GM12864 (cell line): ENCODE measurements at regions not wholly inside any gene's neighbourhood (a gene's known extent, or its start where the extent isn't known, plus 50 kb on each side); places are given as distances from the start of the nearest gene placed in this dataset.

Experiments used
- DNase-seq: peaks from one replicate; pipeline ENCODE4 v3.0.0-alpha.2; 2011; ENCODE audit warnings: low read depth
- H3K4me3 ChIP-seq: 2 replicates; pipeline ENCODE4 v1.5.1; 2011; ENCODE audit warnings: mild to moderate bottlenecking, low read depth, low read length, control low read depth
- TF ChIP-seq, protein P1 (sequence below): IDR thresholded peaks from 2 replicates; pipeline ENCODE4 v1.5.1; 2011; ENCODE audit warnings: low read depth, mild to moderate bottlenecking, moderate library complexity, low read length, control low read depth, inconsistent platforms; ENCODE audit errors: missing control alignments

DNA sequence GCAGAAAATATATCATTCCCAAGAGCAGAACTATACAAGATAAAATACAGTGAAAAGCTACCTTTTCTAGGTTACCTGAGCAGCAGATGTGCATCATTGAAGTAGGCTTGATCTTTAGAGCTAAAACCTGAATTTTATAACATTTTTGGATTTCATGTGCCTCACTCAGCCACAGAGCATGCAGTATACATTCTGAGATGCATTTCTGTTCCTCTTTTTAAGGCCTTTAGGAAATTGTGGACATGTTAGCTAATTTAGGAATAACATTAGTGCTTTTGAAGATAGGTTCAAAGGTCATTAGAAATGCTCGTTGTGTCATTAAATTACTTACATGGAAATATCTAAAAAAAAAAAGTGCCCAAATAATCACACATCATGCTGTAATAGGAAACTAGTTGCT lies 230.6 kb upstream of the PDGFD start:
- no peak overlapping the region for H3K4me3 ChIP-seq
- TF ChIP-seq, protein P1, sequence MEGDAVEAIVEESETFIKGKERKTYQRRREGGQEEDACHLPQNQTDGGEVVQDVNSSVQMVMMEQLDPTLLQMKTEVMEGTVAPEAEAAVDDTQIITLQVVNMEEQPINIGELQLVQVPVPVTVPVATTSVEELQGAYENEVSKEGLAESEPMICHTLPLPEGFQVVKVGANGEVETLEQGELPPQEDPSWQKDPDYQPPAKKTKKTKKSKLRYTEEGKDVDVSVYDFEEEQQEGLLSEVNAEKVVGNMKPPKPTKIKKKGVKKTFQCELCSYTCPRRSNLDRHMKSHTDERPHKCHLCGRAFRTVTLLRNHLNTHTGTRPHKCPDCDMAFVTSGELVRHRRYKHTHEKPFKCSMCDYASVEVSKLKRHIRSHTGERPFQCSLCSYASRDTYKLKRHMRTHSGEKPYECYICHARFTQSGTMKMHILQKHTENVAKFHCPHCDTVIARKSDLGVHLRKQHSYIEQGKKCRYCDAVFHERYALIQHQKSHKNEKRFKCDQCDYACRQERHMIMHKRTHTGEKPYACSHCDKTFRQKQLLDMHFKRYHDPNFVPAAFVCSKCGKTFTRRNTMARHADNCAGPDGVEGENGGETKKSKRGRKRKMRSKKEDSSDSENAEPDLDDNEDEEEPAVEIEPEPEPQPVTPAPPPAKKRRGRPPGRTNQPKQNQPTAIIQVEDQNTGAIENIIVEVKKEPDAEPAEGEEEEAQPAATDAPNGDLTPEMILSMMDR = no peak
- DNase-seq = no peak

DNA sequence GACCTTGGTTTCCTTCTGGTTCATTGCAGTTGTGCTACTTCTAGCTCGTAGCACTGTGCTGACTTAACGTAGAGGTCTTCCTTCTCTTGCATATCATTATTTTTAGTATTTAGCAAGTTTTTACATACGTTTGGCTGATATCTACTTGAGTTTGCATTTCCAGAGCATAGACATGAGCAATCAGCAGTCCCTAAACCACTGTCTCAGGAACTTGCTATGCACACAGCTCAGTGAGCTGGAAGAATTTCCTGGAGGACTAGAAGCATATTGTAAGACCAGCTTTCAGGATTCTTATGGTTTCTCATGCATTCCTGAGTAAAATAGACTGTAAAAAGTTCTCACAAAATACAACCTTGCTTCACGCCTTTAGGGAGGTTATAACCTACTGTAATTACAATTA lies 226.7 kb upstream of the PDGFD start:
- TF ChIP-seq, protein P1 = no peak
- DNase-seq = no peak
- H3K4me3 ChIP-seq = no peak overlapping the region

DNA sequence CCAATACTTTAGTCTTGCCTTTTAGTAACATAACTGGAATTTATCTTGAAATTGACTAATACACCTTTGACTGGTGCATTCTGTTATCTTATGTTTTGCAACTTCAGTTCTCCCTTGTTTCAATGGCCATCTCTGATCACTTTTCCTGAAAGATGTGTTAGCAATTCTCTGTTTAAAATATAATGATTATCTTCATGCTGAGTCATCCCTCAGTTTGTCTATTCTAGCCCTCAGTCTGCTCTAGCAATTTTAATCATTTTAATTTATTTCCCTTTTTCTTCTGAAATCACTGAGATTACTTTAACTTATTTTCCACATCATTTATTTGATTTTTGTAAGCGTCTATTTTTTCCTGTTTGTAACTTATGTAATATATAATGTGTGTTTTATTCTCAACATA lies 221.9 kb upstream of the PDGFD start:
- DNase-seq = no peak
- TF ChIP-seq, protein P1 = no peak
- no peak overlapping the region for H3K4me3 ChIP-seq

DNA sequence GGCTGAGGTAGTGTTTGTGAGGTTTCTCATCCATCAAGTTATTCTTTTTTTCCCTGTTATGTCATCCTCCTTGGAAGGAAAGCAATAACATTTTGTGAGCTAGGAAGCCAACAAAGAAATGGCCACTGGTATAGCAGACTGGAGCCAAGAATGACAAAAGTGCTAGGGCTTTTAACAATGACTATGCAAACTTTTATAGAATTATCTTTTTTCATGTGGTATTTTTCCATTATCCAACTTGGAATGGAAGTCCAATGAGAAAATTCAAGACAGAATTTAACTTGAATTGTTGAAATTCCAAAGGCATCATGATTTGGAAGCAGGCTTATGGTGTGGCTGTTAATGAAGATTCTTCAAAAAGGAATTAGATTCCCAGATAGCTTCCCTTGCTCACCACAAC lies 216.4 kb upstream of the PDGFD start:
- TF ChIP-seq, protein P1 = no peak
- H3K4me3 ChIP-seq = no peak overlapping the region
- DNase-seq = no peak

DNA sequence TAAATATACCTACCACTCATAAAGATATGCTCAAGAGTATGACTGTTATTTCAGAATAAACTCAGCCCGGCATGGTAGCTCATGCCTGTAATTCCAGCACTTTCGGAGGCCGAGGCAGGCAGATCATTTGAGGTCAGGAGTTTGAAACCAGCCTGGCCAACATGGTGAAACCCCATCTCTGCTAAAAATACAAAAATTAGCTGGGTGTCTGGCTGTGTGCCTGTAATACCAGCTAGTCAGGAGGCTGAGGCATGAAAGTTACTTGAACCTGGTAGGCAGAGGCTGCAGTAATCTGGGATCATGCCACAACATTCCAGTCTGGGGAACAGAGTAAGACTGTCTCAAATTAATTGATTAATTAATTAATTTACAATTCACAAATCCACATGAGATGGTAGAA lies 208.2 kb upstream of the PDGFD start:
- no peak overlapping the region for H3K4me3 ChIP-seq
- TF ChIP-seq, protein P1 = no peak
- DNase-seq = no peak

DNA sequence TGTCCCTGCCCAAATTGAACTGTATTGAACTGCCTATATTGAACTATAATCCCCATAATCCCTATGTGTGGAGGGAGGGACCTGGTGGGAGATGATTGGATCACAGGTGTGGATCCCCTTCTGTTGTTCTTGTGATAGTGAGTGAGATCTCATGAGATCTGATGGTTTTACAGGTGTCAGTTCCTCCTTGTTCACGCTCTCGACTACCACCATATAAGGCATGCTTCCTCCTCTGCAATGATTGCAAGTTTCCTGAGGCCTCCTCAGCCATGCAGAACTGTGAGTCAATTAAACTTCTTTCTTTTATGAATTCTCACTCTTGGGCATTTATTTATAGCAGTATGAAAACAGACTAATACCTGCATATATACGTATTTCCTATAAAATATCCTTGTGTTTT lies 206.5 kb upstream of the PDGFD start:
- TF ChIP-seq, protein P1 = no peak
- DNase-seq = no peak
- no peak overlapping the region for H3K4me3 ChIP-seq

DNA sequence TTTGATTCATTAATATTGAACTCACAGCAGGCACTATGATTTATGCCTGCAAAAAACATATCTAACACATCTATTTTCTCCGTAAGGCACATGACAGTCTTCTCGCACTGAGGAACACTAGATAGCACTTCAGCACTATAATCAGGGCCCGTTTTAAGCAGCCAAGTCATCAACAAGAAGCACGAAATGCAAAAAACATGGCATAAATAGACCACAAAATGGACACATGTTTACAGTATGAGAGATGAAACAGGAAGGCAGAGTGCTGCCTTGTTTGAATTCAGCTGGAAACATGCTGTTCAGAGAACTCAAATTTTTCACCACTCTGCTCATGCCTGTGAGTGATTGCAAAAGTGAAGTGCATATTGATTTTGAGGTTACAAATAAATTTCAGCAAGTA lies 205.8 kb upstream of the PDGFD start:
- TF ChIP-seq, protein P1 = no peak
- no peak overlapping the region for H3K4me3 ChIP-seq
- DNase-seq = no peak
